ENCODE measurements at regions not wholly inside any gene's neighbourhood (a gene's known extent, or its start where the extent isn't known, plus 50 kb on each side); places are given as distances from the start of the nearest gene placed in this dataset.

DNA sequence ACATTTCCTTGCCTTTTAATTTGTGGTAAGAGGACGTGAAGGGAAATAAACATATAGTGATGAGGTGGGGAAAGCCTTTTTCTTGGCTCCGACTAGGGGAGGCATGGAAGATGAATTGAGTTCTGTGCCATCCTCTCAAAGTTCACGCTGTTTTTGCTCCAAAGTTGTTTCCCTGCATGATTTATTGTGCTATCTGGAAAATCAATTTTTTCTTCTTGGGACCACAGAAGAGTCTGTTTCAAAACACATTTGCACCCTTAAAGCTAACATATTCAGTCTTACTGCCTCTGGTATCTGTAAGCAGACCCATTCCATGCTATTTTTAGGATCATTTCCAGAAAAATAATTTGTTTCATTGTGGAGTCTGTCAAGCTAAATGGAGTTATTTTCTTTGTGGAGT lies 57.6 kb upstream of the KCNG1 start:
- Histone ChIP-seq H2AFZ (no peak overlapping the region), H3K4me2 (no peak overlapping the region), H3K36me3 (replicated peaks; ENCODE audit: insufficient read depth, low read depth) (no peaks in the 10 kb centered on the region), H3K4me3 (no peak overlapping the region), H4K20me1 (ENCODE audit: insufficient read depth, poor library complexity, severe bottlenecking) (no peaks in the 10 kb centered on the region), H3K9me2 (replicated peaks; ENCODE audit: insufficient read depth) (no peaks in the 10 kb centered on the region), H3K9me3 (ENCODE audit: low read depth) (no peaks in the 10 kb centered on the region), H3K4me1 (ENCODE audit: insufficient read depth) (no peaks in the 10 kb centered on the region), H3K27me3 (peaks cover 24% of the 10 kb centered on the region), H3K27ac (no peak overlapping the region), H3K79me2 (no peaks in the 10 kb centered on the region)
- WGBS (ENCODE audit: low lambda C conversion rate, missing lambda C conversion rate), result 77% methylated on average over 3 of the region's 3 CpGs
- DNase-seq (ENCODE audit: low spot score), result no peak
- TF ChIP-seq, protein P1, sequence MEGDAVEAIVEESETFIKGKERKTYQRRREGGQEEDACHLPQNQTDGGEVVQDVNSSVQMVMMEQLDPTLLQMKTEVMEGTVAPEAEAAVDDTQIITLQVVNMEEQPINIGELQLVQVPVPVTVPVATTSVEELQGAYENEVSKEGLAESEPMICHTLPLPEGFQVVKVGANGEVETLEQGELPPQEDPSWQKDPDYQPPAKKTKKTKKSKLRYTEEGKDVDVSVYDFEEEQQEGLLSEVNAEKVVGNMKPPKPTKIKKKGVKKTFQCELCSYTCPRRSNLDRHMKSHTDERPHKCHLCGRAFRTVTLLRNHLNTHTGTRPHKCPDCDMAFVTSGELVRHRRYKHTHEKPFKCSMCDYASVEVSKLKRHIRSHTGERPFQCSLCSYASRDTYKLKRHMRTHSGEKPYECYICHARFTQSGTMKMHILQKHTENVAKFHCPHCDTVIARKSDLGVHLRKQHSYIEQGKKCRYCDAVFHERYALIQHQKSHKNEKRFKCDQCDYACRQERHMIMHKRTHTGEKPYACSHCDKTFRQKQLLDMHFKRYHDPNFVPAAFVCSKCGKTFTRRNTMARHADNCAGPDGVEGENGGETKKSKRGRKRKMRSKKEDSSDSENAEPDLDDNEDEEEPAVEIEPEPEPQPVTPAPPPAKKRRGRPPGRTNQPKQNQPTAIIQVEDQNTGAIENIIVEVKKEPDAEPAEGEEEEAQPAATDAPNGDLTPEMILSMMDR (IDR thresholded peaks at IDR 0.05; ENCODE audit: poor library complexity), result no peak
- TF ChIP-seq EZH2 (IDR thresholded peaks at IDR 0.05; ENCODE audit: borderline replicate concordance) (no peak), EZH2phosphoT487 (IDR thresholded peaks at IDR 0.05; ENCODE audit: low read depth, severe bottlenecking, unreplicated experiment) (no peak)

DNA sequence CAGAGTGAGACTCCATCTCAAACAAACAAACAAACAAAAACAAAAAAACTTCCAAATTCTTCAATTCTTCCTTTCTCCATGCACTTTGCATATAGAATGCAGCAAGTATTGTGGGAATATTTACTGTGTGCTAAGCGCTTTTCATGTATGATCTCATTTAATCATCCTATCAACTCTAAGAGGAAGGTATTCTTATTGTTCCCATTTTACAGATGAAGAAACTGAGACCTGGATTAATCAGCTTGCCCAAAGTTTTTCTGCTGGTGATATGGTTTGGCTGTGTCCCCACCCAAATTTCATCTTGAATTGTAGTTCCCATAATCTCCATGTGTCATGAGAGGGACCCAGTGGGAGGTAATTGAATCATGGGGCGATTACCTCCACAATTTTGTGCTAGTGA lies 56.6 kb upstream of the KCNG1 start:
- TF ChIP-seq, protein P1 (IDR thresholded peaks at IDR 0.05; ENCODE audit: poor library complexity), result no peak
- no peak for TF ChIP-seq EZH2phosphoT487 (IDR thresholded peaks at IDR 0.05; ENCODE audit: low read depth, severe bottlenecking, unreplicated experiment)
- no peak for TF ChIP-seq EZH2 (IDR thresholded peaks at IDR 0.05; ENCODE audit: borderline replicate concordance)

DNA sequence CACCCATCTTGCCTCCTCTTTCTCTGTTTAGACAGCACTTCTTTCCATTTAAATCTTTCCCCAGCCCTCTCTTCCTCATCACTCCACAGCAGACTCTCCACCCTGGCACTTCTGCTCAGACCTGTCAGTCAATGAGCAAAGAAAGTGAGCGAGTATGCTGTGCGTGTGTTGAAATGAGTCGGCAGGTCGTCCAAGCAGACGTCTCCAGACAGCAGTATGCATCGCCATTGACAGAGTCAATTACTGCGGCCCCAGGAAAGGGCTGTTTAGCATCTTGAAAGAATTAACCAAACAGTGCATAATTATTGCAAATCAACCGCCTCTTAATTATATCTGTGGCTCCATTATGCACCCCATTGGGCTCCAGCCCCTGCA lies 54.8 kb upstream of the KCNG1 start:
- H3K27me3 ChIP-seq, result peaks cover 6% of the 10 kb centered on the region
- H3K9me3 ChIP-seq (ENCODE audit: low read depth), result no peaks in the 10 kb centered on the region
- H4K20me1 ChIP-seq (ENCODE audit: insufficient read depth, poor library complexity, severe bottlenecking), result no peaks in the 10 kb centered on the region
- H3K4me2 ChIP-seq, result no peak overlapping the region
- WGBS (ENCODE audit: low lambda C conversion rate, missing lambda C conversion rate), result 48% methylated on average over 8 of the region's 8 CpGs
- H2AFZ ChIP-seq, result no peak overlapping the region
- H3K27ac ChIP-seq, result no peak overlapping the region
- DNase-seq (ENCODE audit: low spot score), result no peak
- no peaks in the 10 kb centered on the region for H3K36me3 ChIP-seq (replicated peaks; ENCODE audit: insufficient read depth, low read depth)
- H3K9me2 ChIP-seq (replicated peaks; ENCODE audit: insufficient read depth), result no peaks in the 10 kb centered on the region
- no peaks in the 10 kb centered on the region for H3K79me2 ChIP-seq
- no peaks in the 10 kb centered on the region for H3K4me1 ChIP-seq (ENCODE audit: insufficient read depth)
- no peak for TF ChIP-seq EZH2phosphoT487 (IDR thresholded peaks at IDR 0.05; ENCODE audit: low read depth, severe bottlenecking, unreplicated experiment)
- TF ChIP-seq, protein P1 (IDR thresholded peaks at IDR 0.05; ENCODE audit: poor library complexity), result no peak
- no peak for TF ChIP-seq EZH2 (IDR thresholded peaks at IDR 0.05; ENCODE audit: borderline replicate concordance)
- H3K4me3 ChIP-seq, result no peak overlapping the region

More for the DNA sequence above, 56.6 kb upstream of the KCNG1 start:
- 97% methylated on average over 2 of the region's 2 CpGs for WGBS (ENCODE audit: low lambda C conversion rate, missing lambda C conversion rate)
- no peak overlapping the region for H2AFZ ChIP-seq
- H3K4me3 ChIP-seq, result no peak overlapping the region
- no peaks in the 10 kb centered on the region for H3K36me3 ChIP-seq (replicated peaks; ENCODE audit: insufficient read depth, low read depth)
- no peaks in the 10 kb centered on the region for H3K79me2 ChIP-seq
- H3K27me3 ChIP-seq, result peaks cover 20% of the 10 kb centered on the region
- H3K4me1 ChIP-seq (ENCODE audit: insufficient read depth), result no peaks in the 10 kb centered on the region
- H3K9me3 ChIP-seq (ENCODE audit: low read depth), result no peaks in the 10 kb centered on the region
- no peaks in the 10 kb centered on the region for H3K9me2 ChIP-seq (replicated peaks; ENCODE audit: insufficient read depth)
- no peak overlapping the region for H3K4me2 ChIP-seq
- DNase-seq (ENCODE audit: low spot score), result no peak
- H4K20me1 ChIP-seq (ENCODE audit: insufficient read depth, poor library complexity, severe bottlenecking), result no peaks in the 10 kb centered on the region
- H3K27ac ChIP-seq, result no peak overlapping the region

Data from hepatocyte (in vitro differentiated cells).